ENCODE measurements at regions not wholly inside any gene's neighbourhood (a gene's known extent, or its start where the extent isn't known, plus 50 kb on each side); places are given as distances from the start of the nearest gene placed in this dataset.

DNA sequence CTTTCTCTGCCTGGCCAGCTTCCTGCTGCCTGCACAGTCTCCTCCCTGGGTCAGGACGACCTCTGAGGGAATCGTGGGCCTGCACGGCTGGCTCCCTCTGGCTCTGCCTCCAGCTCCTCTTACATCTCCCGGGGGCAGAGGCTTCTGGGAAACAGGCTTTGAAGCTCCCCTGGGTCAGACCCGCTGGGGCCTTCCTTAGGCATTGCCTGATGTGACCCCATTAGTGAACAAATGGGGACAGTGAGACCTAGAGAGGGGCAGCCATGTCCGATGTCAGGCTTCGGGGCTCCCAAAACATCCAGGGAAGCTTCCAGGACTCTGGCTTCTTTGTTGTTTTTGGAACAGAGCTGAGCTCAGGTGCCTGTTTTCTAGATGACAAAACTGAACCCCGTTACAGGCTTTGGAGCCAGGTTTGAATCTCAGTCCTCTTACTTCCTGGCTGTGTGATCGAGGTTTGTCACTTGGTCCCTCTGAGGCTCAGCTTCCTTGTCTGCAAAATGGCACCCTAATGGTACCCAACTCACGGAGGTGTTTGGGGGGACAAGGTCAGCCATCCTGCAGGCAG is 94.3 kb downstream of the CEBPB start:
- in situ Hi-C loops (cut with MboI; ENCODE audit: low sequenced_read_pairs), result no loop called here

DNA sequence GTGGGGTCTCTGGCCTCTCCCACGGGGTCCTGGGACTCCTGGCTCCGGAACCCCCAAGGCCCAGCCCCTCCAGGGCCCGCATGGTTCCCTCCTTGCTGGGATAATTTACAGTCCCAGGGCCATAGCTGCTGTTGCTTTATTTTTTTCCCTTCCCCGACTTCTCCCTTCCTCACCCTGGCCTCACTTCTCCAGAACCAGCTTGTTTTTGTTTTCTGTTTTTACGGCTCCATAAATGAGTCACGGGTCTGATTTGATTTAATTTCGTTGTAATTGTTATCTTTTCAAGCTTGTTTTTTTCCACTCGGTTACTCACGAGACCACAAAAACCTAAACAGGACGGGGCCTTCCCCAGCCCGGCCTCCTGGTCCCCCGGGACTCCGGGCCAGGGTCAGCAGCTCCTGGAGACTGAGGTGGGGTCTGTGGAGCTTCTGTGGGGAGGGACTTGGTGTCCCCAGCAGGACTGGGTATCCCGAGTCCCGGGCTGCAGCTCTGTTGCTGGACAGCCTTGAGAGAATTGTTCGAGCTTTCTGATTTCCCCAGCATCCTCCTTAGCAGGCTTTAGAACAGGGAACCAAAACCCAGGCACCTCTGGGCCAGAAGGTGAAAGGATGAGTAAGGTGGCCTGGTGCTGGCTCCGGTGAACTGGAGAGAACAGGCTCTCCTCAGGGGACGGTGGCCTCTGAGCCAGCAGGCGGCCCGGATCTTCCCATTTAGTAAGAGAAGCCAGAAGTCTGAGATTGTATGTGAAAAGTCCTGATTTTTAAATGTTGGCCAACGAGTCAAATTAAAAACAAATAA is 94.9 kb downstream of the CEBPB start:
- in situ Hi-C loops (cut with MboI; ENCODE audit: low sequenced_read_pairs), result no loop called here

DNA sequence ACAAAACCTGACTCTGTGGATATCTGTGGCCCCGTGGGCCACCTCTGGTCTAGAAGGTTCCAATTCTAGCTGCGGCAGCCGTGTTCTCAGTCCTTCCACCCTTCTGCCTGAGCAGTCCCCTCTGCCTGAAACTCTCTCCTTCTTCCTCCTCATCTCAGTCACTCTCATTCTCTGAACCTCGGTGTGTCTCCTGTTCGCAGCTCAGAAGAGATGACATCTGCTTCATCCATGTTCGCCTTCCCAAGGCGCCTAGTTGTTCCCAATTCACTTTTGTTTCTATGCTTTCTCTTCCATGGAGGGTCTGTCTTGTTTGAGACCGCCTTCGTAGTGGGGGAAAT is 95.5 kb downstream of the CEBPB start:
- in situ Hi-C loops (cut with MboI; ENCODE audit: low sequenced_read_pairs), result no loop called here

DNA sequence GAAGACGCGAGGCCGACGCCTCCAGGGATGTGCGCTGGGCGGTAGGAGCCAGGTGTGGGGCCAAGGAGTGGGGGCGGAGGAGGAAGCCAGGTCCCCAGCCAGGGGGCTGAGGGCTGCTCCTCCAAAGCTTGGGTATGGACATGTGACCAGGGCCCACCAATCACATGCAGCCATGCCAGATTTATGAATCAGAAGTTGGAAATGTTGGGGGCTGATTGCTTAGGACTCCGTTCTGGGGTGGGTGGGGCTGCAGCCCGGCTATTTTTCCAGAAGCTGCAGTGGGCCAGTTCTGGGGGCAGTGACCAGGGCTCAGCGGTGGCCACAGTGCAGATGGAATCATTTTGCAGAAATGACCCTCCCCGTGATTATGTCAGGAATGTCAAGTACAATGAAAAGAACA is 96.0 kb downstream of the CEBPB start:
- in situ Hi-C loops (cut with MboI; ENCODE audit: low sequenced_read_pairs), result no loop called here

DNA sequence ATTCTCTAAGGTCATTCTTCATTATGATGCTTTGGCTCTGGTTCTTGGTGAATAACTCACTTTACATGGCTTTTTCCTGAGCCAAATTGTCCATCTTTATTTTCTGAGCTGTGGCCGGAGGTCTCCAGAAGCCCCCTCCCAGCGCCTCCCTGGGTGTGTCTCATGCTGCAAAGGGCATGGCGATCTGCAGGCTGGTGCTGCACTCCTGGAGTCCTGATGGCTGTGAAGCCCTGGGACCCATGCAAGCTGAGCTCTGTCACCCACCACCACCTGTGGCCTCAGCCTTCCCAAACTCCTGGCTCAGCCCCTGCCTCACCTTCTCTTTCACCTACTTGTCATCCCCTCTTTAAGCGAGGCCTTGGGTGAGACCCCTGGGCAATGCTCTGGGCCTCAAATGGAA is 96.9 kb downstream of the CEBPB start:
- in situ Hi-C loops (cut with MboI; ENCODE audit: low sequenced_read_pairs), result no loop called here

DNA sequence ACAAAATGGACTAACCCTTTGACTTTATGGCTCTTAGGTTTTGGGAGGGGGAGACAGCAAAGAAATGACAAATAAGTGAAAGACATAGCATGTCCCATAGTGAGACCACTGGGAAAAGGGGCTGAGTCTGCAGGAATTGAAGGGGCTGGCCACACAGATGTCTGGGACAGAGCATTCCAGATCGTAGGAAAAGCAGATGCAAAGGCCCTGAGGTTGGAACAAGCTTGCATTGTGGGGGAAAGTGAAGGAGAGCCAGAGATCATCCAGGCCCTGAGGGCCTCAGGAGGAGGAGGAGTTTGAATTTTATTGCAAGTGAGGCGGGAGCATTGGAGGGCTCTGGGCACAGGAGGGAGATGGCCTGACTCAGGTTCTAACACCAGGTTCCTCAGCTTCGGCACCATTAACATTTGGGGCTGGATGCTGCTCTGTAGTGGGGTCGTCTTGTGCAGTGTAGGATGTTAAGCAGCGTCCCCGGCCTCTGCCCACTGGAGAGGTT is 97.5 kb downstream of the CEBPB start:
- in situ Hi-C loops (cut with MboI; ENCODE audit: low sequenced_read_pairs), result no loop called here

DNA sequence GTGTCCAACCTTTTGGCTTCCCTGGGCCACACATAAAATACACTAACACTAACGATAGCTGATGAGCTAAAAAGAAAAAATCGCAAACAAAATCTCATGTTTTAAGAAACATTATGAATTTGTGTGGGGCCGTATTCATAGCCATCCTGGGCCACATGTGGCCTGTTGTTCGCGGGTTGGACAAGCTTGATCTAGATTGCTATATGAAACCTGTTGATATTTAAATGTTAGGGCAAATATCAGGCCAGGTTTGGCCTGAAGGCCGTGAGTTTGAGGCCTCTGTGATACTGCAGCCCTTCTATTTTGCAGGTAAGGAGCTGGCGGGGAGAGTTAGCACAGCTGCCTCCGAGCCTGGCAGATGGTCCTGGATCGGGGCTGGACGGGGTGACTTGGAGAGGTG is 99.0 kb downstream of the CEBPB start:
- in situ Hi-C loops (cut with MboI; ENCODE audit: low sequenced_read_pairs), result no loop called here

DNA sequence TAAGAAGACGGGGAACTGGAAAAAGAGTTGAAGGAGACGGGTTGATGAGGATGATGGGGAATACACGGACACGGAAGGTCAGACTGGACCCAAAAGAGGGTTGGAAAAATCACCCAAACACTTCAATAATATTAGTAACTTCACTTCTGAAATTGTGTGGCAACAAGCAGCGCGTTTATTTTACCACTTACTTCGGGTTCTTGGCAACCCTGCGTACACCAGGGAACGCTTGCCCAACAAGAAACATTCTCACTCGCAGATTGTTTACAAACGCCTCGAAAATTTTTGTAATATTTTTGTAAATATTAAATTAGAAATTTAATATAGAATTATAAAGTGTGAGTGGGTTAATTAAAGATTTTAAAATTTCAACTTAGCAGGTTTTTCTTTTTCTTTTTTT is 99.5 kb downstream of the CEBPB start:
- in situ Hi-C loops (cut with MboI; ENCODE audit: low sequenced_read_pairs), result no loop called here

DNA sequence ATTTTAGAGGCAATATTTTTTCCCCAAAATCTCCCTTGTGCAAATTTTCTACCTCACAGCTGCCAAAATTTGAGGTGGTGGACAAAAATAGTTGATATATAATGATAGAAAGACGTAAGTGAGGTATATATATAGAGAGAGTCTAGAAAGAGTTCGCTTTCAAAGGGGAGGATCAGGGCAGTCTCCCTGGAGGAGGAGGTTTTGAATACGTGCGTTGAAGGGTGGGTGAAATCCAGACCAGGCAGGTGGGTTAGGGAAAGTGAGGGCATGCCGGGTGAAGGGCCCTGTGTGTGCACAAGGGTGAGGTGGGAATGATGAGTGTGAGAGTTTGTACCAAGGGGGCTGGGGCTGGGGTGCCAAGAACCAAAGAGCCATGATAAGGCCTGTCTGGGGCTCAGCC is 100.2 kb downstream of the CEBPB start:
- in situ Hi-C loops (cut with MboI; ENCODE audit: low sequenced_read_pairs), result no loop called here

DNA sequence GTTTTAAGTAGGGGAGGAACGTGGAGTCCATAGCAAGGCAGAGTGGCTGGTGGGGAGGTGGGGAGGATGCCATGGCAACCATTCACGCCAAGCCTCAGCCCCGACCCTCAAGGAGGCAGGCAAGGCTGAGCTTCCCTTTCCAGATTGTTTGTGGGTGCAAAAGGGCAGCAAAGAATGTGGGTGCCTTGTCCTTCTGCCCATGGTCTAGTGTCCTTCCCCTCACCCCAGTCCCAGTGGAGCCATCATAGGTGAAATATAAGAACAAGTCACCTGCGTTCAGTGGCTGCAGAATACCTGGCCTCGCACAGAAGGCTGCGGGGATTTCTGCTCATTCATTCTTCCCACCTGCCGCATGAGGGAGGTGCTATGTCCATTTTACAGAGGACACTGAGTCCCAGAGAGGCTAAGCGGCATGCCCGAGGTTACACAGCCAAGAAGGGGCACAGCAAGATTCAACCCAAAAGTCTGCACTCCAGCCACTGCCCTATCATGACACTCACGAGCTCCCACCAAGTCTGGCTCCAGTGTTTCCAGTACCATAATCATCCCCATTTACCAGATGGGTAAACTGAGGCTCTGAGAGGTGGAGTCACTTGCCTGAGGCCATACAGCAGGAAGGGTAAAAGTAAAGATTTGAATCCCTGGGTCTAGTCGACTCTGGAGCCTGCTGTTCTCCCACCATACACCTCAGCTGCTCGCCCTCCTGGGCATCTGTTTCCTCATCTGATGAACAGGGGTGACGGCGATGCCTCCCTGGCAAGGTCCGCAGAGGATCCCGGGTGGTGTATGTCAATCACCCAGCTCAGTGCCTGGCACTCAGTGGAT is 100.8 kb downstream of the CEBPB start:
- in situ Hi-C loops (cut with MboI; ENCODE audit: low sequenced_read_pairs), result no loop called here

DNA sequence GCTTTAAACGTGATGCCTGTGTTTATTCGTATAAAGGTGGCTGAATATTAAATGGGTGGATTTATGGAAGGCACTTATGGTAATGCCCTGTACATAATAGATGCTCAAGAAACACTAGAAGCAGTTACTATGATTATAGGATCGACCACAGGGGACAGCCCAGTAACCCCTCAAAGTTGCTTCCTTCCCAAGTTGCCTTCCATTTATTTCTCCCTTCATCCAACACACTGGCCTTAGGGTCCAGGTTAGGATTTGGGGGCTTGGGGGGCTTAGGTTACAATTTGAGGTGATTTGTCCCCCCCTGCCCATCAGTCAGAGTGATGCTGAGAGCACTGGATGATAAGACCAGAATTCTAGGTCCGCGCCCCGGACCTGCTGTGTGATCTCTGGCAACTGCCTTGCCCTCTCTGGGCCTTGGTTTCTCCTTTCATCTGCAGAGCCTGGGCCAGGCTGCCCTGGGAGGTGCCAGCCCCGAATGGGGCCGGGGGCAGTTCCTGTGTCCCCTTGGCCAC is 101.5 kb downstream of the CEBPB start:
- in situ Hi-C loops (cut with MboI; ENCODE audit: low sequenced_read_pairs), result no loop called here

DNA sequence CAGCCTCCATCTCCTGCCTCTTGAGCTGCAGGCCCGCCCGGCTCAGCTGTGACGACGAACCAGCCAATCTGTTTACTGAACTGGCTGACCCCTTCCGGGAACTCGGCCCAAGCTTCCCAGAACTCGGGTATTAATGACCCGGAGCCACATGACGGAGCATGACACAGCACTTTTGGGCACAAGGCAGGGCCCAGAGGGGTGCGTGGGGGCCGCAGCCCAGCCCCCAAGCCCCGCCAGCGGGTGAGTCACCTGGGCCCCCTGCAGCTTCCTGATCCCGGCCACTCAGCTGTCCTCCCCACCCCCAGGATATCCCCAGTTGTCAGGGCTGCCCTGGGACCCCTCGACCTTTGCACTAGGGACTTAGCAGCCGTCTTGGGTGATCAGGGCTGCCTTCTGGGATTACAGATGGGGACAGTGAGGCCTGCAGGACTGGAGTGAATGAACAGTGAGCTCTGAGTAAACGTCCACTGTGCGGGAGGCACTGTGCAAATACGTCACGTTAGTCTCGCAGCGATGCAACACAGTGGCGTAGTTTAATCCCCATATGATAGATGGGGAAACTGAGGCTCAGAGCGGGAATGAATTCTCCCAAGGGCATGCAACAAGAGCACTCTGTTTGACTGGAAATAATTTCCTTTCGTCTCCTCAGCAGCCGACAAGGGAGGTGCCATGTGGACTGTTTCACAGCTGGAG is 102.1 kb downstream of the CEBPB start:
- in situ Hi-C loops (cut with MboI; ENCODE audit: low sequenced_read_pairs), result no loop called here

DNA sequence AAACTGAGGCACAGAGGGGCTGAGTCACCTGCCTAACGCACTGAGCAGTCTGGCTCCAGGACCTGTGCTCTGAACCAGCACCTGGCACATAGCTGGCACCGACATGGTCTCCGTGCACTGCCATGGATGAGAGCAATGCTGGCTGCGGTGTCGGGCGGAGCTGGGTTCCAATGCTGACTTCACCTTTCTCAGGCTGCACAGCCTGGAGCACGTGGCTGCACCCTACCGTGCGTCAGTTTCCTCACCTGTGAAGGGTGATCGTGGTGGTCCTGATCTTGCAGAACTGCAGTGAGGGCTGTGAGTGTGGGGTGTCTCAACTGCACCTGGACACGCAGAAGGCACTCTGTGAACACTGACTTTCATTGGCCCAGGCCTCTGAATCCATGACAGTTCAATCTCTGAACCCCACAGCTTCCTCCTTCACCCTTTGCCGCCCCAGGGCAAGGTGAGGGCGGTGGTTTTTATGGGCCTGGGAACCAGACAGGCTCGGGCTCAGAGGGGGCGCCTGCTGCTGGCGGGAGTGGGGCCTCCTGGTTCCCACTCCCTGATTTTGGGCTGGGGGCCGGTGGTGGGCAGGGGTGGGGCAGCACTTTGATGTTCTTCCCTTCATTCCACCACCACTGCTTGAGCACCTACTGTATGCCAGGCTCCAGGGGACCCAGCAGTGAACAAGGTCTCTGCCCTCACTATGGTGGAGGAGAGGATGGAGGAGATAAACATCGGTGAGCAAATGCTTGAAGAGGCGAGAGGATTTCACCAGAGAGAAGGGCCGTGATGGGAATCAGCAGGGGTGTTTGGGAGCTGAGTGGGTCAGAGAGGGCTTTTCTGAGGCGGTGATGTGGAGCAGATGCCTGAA is 102.9 kb downstream of the CEBPB start:
- in situ Hi-C loops (cut with MboI; ENCODE audit: low sequenced_read_pairs), result no loop called here

DNA sequence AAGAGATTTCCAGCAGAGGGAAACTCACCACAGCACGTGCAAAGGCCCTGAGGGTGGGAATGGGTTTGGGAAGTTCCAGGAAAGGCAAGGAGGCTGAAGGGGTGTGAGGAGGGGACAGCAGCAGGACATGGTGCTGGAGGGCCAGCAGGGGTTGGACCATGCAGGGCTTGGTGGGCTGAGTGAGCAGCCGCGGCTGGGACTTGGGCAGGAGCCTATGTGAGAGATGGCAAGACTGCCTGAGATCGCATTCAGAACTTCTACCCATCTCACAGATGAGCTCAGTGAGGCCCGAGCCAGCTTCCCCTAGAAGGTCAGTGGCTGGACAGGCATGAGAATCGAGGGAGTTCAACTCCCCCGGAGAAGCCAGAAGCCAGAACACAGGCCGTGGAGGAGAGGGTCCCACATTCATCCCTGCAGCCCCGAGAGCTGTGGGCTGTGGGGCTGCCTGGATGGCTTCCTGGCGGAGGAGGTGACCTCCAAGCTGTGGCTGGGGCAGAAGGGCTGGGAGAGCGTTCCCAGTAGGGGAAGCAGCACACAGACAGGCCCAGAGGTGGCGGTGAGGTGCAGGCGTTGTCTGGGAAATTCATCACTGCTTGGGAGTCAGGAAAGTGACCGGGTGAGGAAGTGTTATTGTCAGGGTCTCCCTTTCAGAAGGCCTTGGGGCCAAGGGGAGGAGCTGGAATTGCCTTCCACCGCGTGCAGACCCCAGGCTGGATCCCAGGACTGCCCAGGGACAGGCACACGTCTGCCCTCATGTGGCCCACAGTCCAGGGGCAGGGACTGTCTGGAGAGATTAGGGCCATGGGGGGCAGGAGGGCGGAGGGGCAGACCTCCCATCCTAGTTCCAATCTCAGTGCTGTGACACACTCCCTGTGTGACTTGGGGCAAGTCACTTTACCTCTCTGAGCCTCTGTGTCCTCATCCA is 103.8 kb downstream of the CEBPB start:
- in situ Hi-C loops (cut with MboI; ENCODE audit: low sequenced_read_pairs), result no loop called here

DNA sequence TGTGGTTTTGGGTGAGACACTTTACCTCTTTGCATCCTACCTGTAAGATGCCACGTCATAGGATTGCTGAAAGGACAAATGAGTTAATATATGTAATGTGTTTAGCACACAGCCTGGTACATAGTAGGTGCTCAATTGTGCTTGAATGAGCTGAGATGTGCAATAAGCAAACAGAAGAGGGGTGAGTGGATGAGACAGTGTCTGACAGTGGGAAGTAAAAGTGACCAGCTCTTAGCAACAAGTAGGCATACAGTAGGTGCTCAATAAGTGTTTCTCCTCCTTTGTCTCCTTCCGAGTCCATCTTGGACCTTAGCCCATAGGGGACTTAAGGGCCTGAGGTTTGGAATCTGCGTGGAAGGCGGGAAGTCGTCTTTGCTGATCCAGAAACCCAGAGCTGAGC is 104.7 kb downstream of the CEBPB start:
- in situ Hi-C loops (cut with MboI; ENCODE audit: low sequenced_read_pairs), result no loop called here

DNA sequence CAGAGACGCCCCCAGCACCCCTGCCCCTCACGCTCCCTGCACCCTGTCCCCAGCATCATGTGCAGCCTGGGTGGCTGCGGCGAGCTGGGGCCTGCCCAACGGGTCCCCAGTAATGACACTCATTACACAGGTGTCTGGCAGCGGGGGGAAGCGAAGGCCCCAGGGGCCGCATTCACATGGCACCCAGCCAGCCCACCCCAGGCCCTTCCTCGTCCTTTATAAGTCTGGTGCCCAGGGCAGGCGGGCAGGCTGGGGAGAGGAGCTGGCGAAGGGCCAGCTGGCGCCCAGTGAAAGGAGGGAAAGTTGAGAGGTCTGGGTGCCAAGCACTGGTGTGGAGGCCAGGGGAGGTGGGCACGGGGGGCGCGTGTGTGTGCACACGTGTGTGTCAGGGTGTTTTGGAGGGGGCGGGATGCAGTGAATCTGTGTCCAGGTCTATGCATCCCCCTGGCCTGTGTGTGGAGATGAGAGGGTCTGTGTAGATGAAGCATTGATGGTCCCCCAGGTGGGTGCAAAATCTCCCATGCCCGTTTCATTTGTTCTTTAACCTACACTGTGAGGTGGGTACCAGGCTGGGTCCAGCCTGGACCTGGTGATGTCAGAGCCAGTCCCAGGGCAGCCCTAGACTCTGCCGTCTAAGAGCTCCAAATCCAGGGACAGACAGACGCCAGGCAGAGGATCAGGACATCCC is 105.3 kb downstream of the CEBPB start:
- in situ Hi-C loops (cut with MboI; ENCODE audit: low sequenced_read_pairs), result no loop called here

DNA sequence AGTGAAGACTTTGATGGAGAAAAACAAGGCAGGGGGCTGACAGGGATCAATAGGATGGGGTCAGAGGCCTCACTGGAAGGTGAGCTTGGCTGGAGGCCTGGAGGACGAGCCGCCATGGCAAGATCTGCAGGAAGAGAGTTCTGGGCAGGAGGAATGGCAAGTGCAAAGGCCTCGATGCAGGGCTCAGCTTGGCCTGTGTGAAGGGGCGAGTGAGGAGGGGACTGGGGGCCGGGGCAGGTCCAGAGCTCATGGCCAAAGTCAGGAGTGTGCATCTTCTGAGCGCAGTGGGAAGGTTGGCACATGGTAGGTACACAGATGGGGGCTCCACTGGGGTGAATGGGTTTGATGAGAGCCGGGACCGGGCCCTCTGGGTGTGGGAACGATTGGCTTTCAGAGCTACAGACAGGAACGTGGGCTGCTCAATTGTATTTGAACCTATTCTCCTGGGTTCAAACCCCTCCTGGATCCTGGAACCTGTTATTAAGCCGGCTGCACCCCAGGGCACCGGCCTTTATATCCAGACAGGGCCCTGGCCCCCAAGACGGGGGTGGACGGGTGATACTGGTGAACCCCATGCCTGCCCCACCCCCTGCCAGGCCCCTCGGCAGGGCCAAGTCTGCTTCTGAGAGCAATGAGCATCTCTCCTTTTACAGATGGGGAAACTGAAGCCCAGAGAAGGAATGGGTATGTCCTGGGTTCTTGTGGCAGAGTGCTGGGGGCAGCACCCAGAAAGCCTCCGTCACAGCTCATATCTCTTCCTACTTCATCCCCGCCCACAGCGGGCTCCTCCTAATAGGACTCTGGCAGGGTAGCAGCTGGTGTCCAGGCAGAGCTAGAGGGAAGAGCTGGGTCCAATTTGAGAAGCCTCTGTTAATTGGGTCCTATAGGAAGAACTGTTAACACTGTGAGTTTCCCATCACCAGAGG is 106.1 kb downstream of the CEBPB start:
- in situ Hi-C loops (cut with MboI; ENCODE audit: low sequenced_read_pairs), result no loop called here
